ENCODE measurements at regions not wholly inside any gene's neighbourhood (a gene's known extent, or its start where the extent isn't known, plus 50 kb on each side); places are given as distances from the start of the nearest gene placed in this dataset.

GRCh38 chr13:56975647-56976046 lies 165.1 kb upstream of the PRR20A start:
- no peak overlapping the region for H3K4me3 ChIP-seq (ENCODE audit: low read length)
- H3K27me3 ChIP-seq (ENCODE audit: insufficient read depth, low read length, poor library complexity, severe bottlenecking), result no peaks in the 10 kb centered on the region
- Mint-ChIP-seq H3K36me3 (no peaks in the 10 kb centered on the region), H3K4me1 (no peaks in the 10 kb centered on the region), H3K27me3 (no peaks in the 10 kb centered on the region), H3K9me3 (peaks cover 10 to 41% (median 19%) of the 10 kb centered on the region in 5 donors), H3K27ac (no peak overlapping the region), H3K4me3 (no peak overlapping the region)
- ChIA-PET POLR2A (no interaction called here), CTCF (no interaction called here)
- no peak overlapping the region for H3K27ac ChIP-seq (ENCODE audit: low read depth, low read length)
- no peaks in the 10 kb centered on the region for H3K4me1 ChIP-seq (ENCODE audit: insufficient read depth, low read length)
- no peaks in the 10 kb centered on the region for H3K9me3 ChIP-seq (ENCODE audit: low read length)
- DNase-seq, result no peak
- H3K36me3 ChIP-seq (ENCODE audit: insufficient read depth, low read length), result no peaks in the 10 kb centered on the region

DNA sequence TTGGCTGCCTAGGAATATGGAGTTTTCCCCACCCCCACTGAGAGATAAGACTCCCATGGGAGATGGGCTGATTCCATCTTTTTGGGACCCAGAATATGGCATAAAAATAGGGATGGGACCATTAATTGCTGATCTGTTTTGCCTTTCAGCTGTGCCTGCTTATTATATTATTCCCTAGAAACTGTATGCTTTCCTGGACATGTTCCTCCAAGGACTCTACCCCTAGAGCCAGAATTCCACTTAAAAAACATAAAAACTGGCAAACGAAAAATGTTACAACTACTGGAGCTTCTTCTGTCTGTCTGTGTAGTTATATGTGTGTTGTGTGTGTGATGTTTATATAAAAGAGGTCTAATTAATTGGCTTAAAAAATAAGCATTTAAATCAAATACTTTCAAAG lies 159.9 kb upstream of the PRR20A start:
- H3K4me3 ChIP-seq (ENCODE audit: low read length), result no peak overlapping the region
- Mint-ChIP-seq H3K9me3 (peaks cover 4 to 25% (median 10%) of the 10 kb centered on the region in 5 donors), H3K4me3 (no peak overlapping the region), H3K4me1 (no peaks in the 10 kb centered on the region), H3K27me3 (no peaks in the 10 kb centered on the region), H3K27ac (no peak overlapping the region), H3K36me3 (no peaks in the 10 kb centered on the region)
- no peaks in the 10 kb centered on the region for H3K36me3 ChIP-seq (ENCODE audit: insufficient read depth, low read length)
- no peaks in the 10 kb centered on the region for H3K9me3 ChIP-seq (ENCODE audit: low read length)
- ChIA-PET CTCF (no interaction called here), POLR2A (no interaction called here)
- no peak for DNase-seq
- no peaks in the 10 kb centered on the region for H3K27me3 ChIP-seq (ENCODE audit: insufficient read depth, low read length, poor library complexity, severe bottlenecking)
- no peaks in the 10 kb centered on the region for H3K4me1 ChIP-seq (ENCODE audit: insufficient read depth, low read length)
- H3K27ac ChIP-seq (ENCODE audit: low read depth, low read length), result no peak overlapping the region

DNA sequence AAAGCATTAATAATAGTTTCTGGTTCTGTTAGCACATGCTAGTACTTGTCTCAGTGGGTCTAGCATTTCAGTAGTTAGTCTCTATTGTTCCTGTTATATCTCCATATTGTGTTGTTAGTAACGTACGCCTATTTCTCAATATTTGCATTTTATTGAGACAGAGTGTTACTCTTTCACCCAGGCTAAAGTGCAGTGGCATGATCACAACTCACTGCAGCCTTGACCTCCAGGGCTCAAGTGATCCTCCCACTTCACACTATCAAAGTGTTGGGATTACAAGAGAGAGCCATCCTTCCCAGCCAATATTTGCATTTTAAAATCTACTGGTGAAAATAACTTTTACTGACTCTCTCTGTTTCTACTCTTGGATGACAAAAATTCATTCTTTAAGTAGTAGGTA lies 154.6 kb upstream of the PRR20A start:
- H3K36me3 ChIP-seq (ENCODE audit: insufficient read depth, low read length), result no peaks in the 10 kb centered on the region
- no peak for DNase-seq
- Mint-ChIP-seq H3K27me3 (no peaks in the 10 kb centered on the region), H3K27ac (peak overlapping the region in 1 of 8 donors; percentile 13), H3K9me3 (peaks cover 0 to 19% (median 16%) of the 10 kb centered on the region in 5 donors), H3K4me1 (no peaks in the 10 kb centered on the region), H3K4me3 (no peak overlapping the region), H3K36me3 (no peaks in the 10 kb centered on the region)
- no peaks in the 10 kb centered on the region for H3K27me3 ChIP-seq (ENCODE audit: insufficient read depth, low read length, poor library complexity, severe bottlenecking)
- H3K9me3 ChIP-seq (ENCODE audit: low read length), result no peaks in the 10 kb centered on the region
- ChIA-PET POLR2A (no interaction called here), CTCF (no interaction called here)
- H3K27ac ChIP-seq (ENCODE audit: low read depth, low read length), result no peak overlapping the region
- H3K4me1 ChIP-seq (ENCODE audit: insufficient read depth, low read length), result no peaks in the 10 kb centered on the region
- H3K4me3 ChIP-seq (ENCODE audit: low read length), result no peak overlapping the region

DNA sequence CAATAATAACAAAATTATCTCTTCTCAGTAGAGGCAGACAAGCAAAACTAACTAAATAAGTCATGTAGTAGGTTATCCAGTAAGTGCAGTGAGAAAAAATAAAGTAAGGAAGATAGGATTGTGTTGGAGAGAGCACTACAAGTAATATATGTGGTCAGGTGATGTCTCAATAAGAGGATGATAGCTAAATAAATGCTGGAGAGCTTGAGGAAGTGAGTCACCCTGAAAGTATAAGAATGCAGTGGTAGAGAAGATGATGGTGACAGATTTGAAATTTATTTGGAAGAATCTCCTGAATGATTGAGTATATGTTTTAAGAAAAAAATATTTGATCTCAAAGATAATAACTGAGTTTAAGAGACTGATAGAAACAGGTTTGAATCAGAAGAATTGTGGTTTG lies 152.2 kb upstream of the PRR20A start:
- H3K9me3 Mint-ChIP-seq, result peaks cover 0 to 19% (median 13%) of the 10 kb centered on the region in 5 donors
- ChIA-PET POLR2A (no interaction called here), CTCF (no interaction called here)
- DNase-seq, result no peak
- Histone ChIP-seq H3K4me3 (ENCODE audit: low read length) (no peak overlapping the region), H3K36me3 (ENCODE audit: insufficient read depth, low read length) (no peaks in the 10 kb centered on the region), H3K27me3 (ENCODE audit: insufficient read depth, low read length, poor library complexity, severe bottlenecking) (no peaks in the 10 kb centered on the region), H3K4me1 (ENCODE audit: insufficient read depth, low read length) (no peaks in the 10 kb centered on the region), H3K27ac (ENCODE audit: low read depth, low read length) (no peak overlapping the region), H3K9me3 (ENCODE audit: low read length) (no peaks in the 10 kb centered on the region)
- H3K27me3 Mint-ChIP-seq, result no peaks in the 10 kb centered on the region
- no peak overlapping the region for H3K4me3 Mint-ChIP-seq
- H3K27ac Mint-ChIP-seq, result no peak overlapping the region
- no peaks in the 10 kb centered on the region for H3K36me3 Mint-ChIP-seq
- H3K4me1 Mint-ChIP-seq, result no peaks in the 10 kb centered on the region

DNA sequence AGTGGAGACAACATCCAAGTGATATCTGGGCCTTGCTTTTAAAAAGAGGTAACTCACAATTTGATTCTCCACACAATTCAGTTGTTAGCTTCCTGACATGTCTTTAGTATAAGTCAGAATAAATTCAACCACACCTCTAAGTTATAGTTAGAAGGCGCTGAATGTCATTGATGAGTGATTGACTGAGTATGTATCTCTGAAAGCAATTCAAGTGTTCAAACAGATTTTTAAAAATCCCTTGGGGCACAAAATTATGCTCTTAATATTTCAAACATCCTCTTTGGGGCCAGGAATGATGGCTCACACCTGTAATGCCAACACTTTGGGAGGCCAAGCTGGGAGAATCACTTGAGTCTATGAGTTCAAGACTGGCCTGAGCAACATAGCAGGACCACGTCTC lies 137.0 kb upstream of the PRR20A start:
- ChIA-PET CTCF (no interaction called here), POLR2A (no interaction called here)

GRCh38 chr13:57017357-57017756 lies 123.4 kb upstream of the PRR20A start:
- Mint-ChIP-seq H3K27me3 (no peaks in the 10 kb centered on the region), H3K9me3 (peaks cover 15 to 28% (median 19%) of the 10 kb centered on the region in 5 donors), H3K36me3 (no peaks in the 10 kb centered on the region), H3K4me3 (no peak overlapping the region), H3K27ac (no peak overlapping the region), H3K4me1 (no peaks in the 10 kb centered on the region)
- CTCF ChIA-PET, result no interaction called here
- POLR2A ChIA-PET, result no interaction called here
- no peaks in the 10 kb centered on the region for H3K27me3 ChIP-seq (ENCODE audit: insufficient read depth, low read length, poor library complexity, severe bottlenecking)
- no peaks in the 10 kb centered on the region for H3K9me3 ChIP-seq (ENCODE audit: low read length)
- H3K4me1 ChIP-seq (ENCODE audit: insufficient read depth, low read length), result no peaks in the 10 kb centered on the region
- no peaks in the 10 kb centered on the region for H3K36me3 ChIP-seq (ENCODE audit: insufficient read depth, low read length)
- H3K27ac ChIP-seq (ENCODE audit: low read depth, low read length), result no peak overlapping the region
- DNase-seq, result no peak
- no peak overlapping the region for H3K4me3 ChIP-seq (ENCODE audit: low read length)

More for the DNA sequence above, 137.0 kb upstream of the PRR20A start:
- H3K27me3 Mint-ChIP-seq, result no peaks in the 10 kb centered on the region
- no peak overlapping the region for H3K27ac Mint-ChIP-seq
- no peaks in the 10 kb centered on the region for H3K36me3 Mint-ChIP-seq
- Histone ChIP-seq H3K4me3 (ENCODE audit: low read length) (no peak overlapping the region), H3K36me3 (ENCODE audit: insufficient read depth, low read length) (no peaks in the 10 kb centered on the region), H3K9me3 (ENCODE audit: low read length) (no peaks in the 10 kb centered on the region), H3K27me3 (ENCODE audit: insufficient read depth, low read length, poor library complexity, severe bottlenecking) (no peaks in the 10 kb centered on the region), H3K27ac (ENCODE audit: low read depth, low read length) (no peak overlapping the region), H3K4me1 (ENCODE audit: insufficient read depth, low read length) (no peaks in the 10 kb centered on the region)
- no peak overlapping the region for H3K4me3 Mint-ChIP-seq
- H3K9me3 Mint-ChIP-seq, result peaks cover 0 to 35% (median 5%) of the 10 kb centered on the region in 5 donors
- DNase-seq, result no peak
- no peaks in the 10 kb centered on the region for H3K4me1 Mint-ChIP-seq

GRCh38 chr13:57018915-57019314 lies 121.8 kb upstream of the PRR20A start:
- Histone ChIP-seq H3K27ac (ENCODE audit: low read depth, low read length) (no peak overlapping the region), H3K4me1 (ENCODE audit: insufficient read depth, low read length) (no peaks in the 10 kb centered on the region), H3K36me3 (ENCODE audit: insufficient read depth, low read length) (no peaks in the 10 kb centered on the region), H3K27me3 (ENCODE audit: insufficient read depth, low read length, poor library complexity, severe bottlenecking) (no peaks in the 10 kb centered on the region), H3K4me3 (ENCODE audit: low read length) (no peak overlapping the region), H3K9me3 (ENCODE audit: low read length) (no peaks in the 10 kb centered on the region)
- CTCF ChIA-PET, result no interaction called here
- Mint-ChIP-seq H3K27ac (no peak overlapping the region), H3K9me3 (peaks cover 15 to 33% (median 23%) of the 10 kb centered on the region in 5 donors), H3K4me3 (no peak overlapping the region), H3K36me3 (no peaks in the 10 kb centered on the region), H3K27me3 (no peaks in the 10 kb centered on the region), H3K4me1 (no peaks in the 10 kb centered on the region)
- no peak for DNase-seq
- POLR2A ChIA-PET, result no interaction called here

DNA sequence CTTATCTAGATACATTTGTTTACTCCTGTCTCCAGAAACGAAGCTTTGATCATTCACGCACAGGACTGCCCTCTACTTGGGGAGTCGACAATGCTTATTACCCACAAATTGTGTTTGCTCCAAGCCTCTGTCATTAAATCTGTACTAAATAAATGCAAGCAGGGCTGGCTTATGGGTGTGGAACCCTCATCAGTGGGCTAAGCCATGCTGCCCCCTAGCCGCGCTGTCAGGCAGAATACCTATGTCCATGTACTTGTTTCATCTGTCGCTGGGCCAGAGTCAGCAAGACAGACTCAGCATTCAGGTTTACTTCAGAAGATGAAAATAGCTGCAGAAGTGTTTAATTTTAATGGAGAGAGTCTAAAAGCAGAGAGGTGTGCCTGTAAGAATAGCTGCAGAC lies 110.0 kb upstream of the PRR20A start:
- no peaks in the 10 kb centered on the region for H3K4me1 Mint-ChIP-seq
- H3K27me3 Mint-ChIP-seq, result no peaks in the 10 kb centered on the region
- H3K27ac Mint-ChIP-seq, result no peak overlapping the region
- H3K36me3 Mint-ChIP-seq, result no peaks in the 10 kb centered on the region
- Histone ChIP-seq H3K4me1 (ENCODE audit: insufficient read depth, low read length) (no peaks in the 10 kb centered on the region), H3K27me3 (ENCODE audit: insufficient read depth, low read length, poor library complexity, severe bottlenecking) (no peaks in the 10 kb centered on the region), H3K4me3 (ENCODE audit: low read length) (no peak overlapping the region), H3K36me3 (ENCODE audit: insufficient read depth, low read length) (no peaks in the 10 kb centered on the region), H3K27ac (ENCODE audit: low read depth, low read length) (no peak overlapping the region), H3K9me3 (ENCODE audit: low read length) (no peaks in the 10 kb centered on the region)
- no peak for DNase-seq
- ChIA-PET CTCF (no interaction called here), POLR2A (no interaction called here)
- H3K9me3 Mint-ChIP-seq, result peaks cover 10 to 48% (median 11%) of the 10 kb centered on the region in 5 donors
- H3K4me3 Mint-ChIP-seq, result no peak overlapping the region

- Mint-ChIP-seq H3K9me3 (peaks cover 1 to 35% (median 8%) of the 10 kb centered on the region in 5 donors), H3K27ac (no peak overlapping the region), H3K4me3 (no peak overlapping the region), H3K27me3 (no peaks in the 10 kb centered on the region), H3K36me3 (no peaks in the 10 kb centered on the region), H3K4me1 (no peaks in the 10 kb centered on the region)
- Histone ChIP-seq H3K4me1 (ENCODE audit: insufficient read depth, low read length) (no peaks in the 10 kb centered on the region), H3K36me3 (ENCODE audit: insufficient read depth, low read length) (no peaks in the 10 kb centered on the region), H3K27me3 (ENCODE audit: insufficient read depth, low read length, poor library complexity, severe bottlenecking) (no peaks in the 10 kb centered on the region), H3K4me3 (ENCODE audit: low read length) (no peak overlapping the region), H3K9me3 (ENCODE audit: low read length) (no peaks in the 10 kb centered on the region), H3K27ac (ENCODE audit: low read depth, low read length) (no peak overlapping the region)
- ChIA-PET POLR2A (no interaction called here), CTCF (no interaction called here)
- DNase-seq, result no peak
Measured at GRCh38 chr13:57036290-57036689, 104.4 kb upstream of the PRR20A start.

Data from CD8-positive, alpha-beta memory T cell (primary cell).